ENCODE measurements at regions not wholly inside any gene's neighbourhood (a gene's known extent, or its start where the extent isn't known, plus 50 kb on each side); places are given as distances from the start of the nearest gene placed in this dataset.

DNA sequence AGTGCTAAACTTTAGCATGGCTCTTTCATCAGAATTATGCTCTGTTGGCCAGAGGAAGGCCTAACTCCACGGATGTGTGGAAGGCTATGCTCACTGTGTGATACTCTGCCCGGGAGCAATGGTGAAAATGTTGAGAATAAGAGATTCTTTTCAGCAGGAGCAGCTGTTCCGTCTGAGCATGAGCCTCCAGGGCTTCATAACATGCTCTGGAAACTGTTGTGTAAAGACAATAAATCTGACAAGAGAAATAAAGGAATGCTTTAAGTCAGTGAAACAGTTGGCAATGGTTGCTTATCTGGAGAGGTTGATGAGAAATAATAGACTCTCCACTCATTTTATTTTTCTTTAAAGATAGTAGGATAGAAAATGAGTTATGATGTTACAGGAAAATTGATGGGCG lies 269.8 kb downstream of the DIPK2A start:
- no peaks in the 10 kb centered on the region for H3K4me1 ChIP-seq
- no peak overlapping the region for H3K27ac ChIP-seq
- ATAC-seq: no peak
- intact Hi-C loops (cut with DNase I): no loop called here
- WGBS, 3 donors: 36 to 48% (median 46%) methylated on average over 4 of the region's 4 CpGs
- H3K27me3 ChIP-seq (ENCODE audit: insufficient read depth in 3 of 3, low read length in 2 of 3): no peaks in the 10 kb centered on the region
- TF ChIP-seq, protein P1, sequence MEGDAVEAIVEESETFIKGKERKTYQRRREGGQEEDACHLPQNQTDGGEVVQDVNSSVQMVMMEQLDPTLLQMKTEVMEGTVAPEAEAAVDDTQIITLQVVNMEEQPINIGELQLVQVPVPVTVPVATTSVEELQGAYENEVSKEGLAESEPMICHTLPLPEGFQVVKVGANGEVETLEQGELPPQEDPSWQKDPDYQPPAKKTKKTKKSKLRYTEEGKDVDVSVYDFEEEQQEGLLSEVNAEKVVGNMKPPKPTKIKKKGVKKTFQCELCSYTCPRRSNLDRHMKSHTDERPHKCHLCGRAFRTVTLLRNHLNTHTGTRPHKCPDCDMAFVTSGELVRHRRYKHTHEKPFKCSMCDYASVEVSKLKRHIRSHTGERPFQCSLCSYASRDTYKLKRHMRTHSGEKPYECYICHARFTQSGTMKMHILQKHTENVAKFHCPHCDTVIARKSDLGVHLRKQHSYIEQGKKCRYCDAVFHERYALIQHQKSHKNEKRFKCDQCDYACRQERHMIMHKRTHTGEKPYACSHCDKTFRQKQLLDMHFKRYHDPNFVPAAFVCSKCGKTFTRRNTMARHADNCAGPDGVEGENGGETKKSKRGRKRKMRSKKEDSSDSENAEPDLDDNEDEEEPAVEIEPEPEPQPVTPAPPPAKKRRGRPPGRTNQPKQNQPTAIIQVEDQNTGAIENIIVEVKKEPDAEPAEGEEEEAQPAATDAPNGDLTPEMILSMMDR (IDR thresholded peaks at IDR 0.05): no peak
- H3K36me3 ChIP-seq (ENCODE audit: insufficient read depth in 1 of 2, low read depth in 1 of 2): no peaks in the 10 kb centered on the region
- no peak overlapping the region for H3K4me3 ChIP-seq
- no peak for DNase-seq
- H3K9me3 ChIP-seq: no peaks in the 10 kb centered on the region

DNA sequence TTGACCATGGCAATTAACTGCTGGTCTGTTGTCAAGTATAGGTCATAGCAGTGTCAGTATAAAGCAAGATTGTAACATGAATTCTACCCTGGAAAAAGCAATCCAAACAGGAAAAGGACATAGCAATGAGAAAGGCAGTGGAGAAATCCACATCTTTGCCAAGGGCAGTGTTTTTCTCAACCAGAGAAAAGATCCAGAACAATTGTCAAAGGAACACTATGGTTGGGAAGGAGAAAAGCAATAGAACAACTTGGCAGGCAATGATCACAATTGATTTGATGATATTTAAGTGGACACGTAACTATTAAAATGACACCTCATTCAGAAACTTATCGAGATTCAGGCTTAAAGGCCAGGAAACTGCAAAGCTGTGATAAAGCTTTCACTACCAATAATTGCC lies 271.1 kb downstream of the DIPK2A start:
- DNase-seq (no peak), ATAC-seq (no peak)
- Histone ChIP-seq H3K4me3 (no peak overlapping the region), H3K9me3 (no peaks in the 10 kb centered on the region), H3K4me1 (no peaks in the 10 kb centered on the region), H3K27me3 (ENCODE audit: insufficient read depth in 3 of 3, low read length in 2 of 3) (no peaks in the 10 kb centered on the region), H3K36me3 (ENCODE audit: insufficient read depth in 1 of 2, low read depth in 1 of 2) (no peaks in the 10 kb centered on the region), H3K27ac (no peak overlapping the region)
- TF ChIP-seq, protein P1 (IDR thresholded peaks at IDR 0.05): no peak
- intact Hi-C loops (cut with DNase I): no loop called here
- WGBS, 3 donors: 37 to 65% (median 45%) methylated on average over 2 of the region's 2 CpGs

DNA sequence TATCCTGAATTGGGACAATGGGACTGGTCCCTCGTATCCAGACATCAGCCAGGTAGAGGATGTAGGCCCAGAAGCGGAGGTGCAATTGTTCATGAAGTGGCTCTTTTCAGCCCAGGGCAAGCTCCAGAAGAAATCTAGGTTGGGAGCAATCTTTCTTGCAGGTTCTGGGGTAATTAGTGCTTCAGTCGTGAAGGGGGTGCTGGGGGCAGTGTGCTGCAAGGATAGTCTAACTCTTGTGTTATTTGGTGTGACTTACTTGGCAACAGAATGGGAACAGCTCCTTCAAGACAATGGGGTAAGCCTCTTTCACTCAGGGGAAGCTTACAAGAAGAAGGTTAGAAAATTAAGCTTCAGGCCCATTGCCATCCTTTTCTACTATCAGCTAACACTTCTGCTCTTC lies 273.0 kb downstream of the DIPK2A start:
- H3K4me1 ChIP-seq: no peaks in the 10 kb centered on the region
- 79 to 84% (median 83%) methylated on average over 3 of the region's 3 CpGs for WGBS, 3 donors
- DNase-seq (no peak), ATAC-seq (no peak)
- intact Hi-C loops (cut with DNase I): no loop called here
- no peak overlapping the region for H3K27ac ChIP-seq
- TF ChIP-seq, protein P1 (IDR thresholded peaks at IDR 0.05): no peak
- H3K9me3 ChIP-seq: no peaks in the 10 kb centered on the region
- no peak overlapping the region for H3K4me3 ChIP-seq
- no peaks in the 10 kb centered on the region for H3K36me3 ChIP-seq (ENCODE audit: insufficient read depth in 1 of 2, low read depth in 1 of 2)
- no peaks in the 10 kb centered on the region for H3K27me3 ChIP-seq (ENCODE audit: insufficient read depth in 3 of 3, low read length in 2 of 3)

DNA sequence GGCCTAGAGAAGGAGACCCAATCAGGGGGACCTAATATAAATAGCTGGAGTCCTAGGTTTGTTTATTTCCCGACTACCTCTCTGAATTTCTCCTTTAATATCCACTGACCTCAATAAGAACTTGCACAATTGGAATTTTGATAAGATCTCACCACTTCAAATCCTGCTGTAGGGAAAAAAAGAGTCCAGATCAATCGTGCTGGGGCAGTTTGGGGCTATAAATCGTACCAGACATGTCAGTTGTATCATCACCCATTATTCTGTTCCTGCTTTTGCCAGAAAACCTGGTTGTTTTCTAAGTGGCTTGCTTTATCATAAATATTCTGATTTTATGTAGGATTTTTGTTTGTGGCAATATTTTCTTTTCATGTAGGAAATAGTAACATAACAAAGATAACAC lies 281.3 kb downstream of the DIPK2A start:
- Histone ChIP-seq H3K36me3 (ENCODE audit: insufficient read depth in 1 of 2, low read depth in 1 of 2) (no peaks in the 10 kb centered on the region), H3K27ac (no peak overlapping the region), H3K4me1 (no peaks in the 10 kb centered on the region), H3K27me3 (ENCODE audit: insufficient read depth in 3 of 3, low read length in 2 of 3) (no peaks in the 10 kb centered on the region), H3K9me3 (no peaks in the 10 kb centered on the region), H3K4me3 (no peak overlapping the region)
- DNase-seq: no peak
- ATAC-seq: no peak
- TF ChIP-seq, protein P1 (IDR thresholded peaks at IDR 0.05): no peak
- 62 to 67% (median 65%) methylated on average over 3 of the region's 3 CpGs for WGBS, 3 donors
- intact Hi-C loops (cut with DNase I): no loop called here

DNA sequence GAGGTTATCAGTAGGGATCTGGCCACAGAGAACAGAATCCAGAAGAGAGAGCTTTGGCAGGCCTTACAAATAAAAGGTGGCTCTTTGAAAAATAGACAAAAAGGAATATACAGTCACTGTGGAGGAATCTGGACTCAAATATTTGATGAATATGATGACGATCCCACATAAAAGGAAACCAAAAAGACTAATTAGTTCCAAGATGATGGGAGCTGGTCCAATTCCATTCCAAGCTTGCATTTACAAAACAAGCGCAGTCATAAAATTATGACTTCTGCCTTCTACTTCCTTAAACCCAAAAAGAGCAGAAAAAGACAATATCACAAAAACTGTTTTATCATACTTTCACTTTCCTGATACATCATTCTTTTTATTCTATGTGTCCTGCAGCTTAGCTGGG lies 285.8 kb downstream of the DIPK2A start:
- TF ChIP-seq, protein P1 (IDR thresholded peaks at IDR 0.05): no peak
- 59 to 72% (median 64%) methylated on average over 2 of the region's 2 CpGs for WGBS, 3 donors
- H3K36me3 ChIP-seq (ENCODE audit: insufficient read depth in 1 of 2, low read depth in 1 of 2): no peaks in the 10 kb centered on the region
- no peak for DNase-seq
- H3K27ac ChIP-seq: no peak overlapping the region
- no peak overlapping the region for H3K4me3 ChIP-seq
- H3K4me1 ChIP-seq: no peaks in the 10 kb centered on the region
- no peaks in the 10 kb centered on the region for H3K9me3 ChIP-seq
- no peak for ATAC-seq
- no peaks in the 10 kb centered on the region for H3K27me3 ChIP-seq (ENCODE audit: insufficient read depth in 3 of 3, low read length in 2 of 3)
- intact Hi-C loops (cut with DNase I): no loop called here
